Activated CD8-positive, alpha-beta memory T cell treated with anti-CD3 and anti-CD28 coated beads, Interleukin-2, amount 50 U/mL, for 1 hour (primary cell): ENCODE measurements at regions not wholly inside any gene's neighbourhood (a gene's known extent, or its start where the extent isn't known, plus 50 kb on each side); places are given as distances from the start of the nearest gene placed in this dataset.
A peak's percentile ranks its signal among the peaks of the same experiment; 100 is the strongest.

ENCODE experiments used
- DNase-seq: peaks from one replicate; pipeline ENCODE4 v3.0.0-alpha.2; 2020; ENCODE audit errors: extremely low read depth

DNA sequence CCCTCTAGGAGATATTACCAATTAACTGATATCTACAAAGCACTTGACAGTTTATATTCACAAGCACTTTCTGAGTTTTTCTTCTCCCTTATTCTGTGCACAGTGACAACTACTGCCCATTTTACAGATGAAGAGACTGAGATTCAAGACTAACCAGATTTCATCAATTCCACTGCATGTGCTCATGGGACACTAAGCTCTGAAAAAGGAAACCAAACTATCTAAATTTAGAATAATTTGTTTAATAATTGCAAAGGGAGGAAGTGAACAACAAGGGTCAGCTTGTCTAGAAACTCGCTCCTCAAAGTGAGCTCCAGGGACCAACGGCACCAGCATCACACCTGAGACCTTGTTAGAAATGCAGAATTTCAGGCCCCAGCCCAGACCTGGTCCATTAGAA, 50.8 kb upstream of the MYLIP start:
- no peak for DNase-seq

GRCh38 chr6:16069671-16070070, 59.2 kb upstream of the MYLIP start:
- DNase-seq, result no peak

- no peak for DNase-seq
Measured at GRCh38 chr6:16069222-16069621, 59.7 kb upstream of the MYLIP start.

GRCh38 chr6:16067568-16067967, 61.3 kb upstream of the MYLIP start:
- DNase-seq, result no peak

DNA sequence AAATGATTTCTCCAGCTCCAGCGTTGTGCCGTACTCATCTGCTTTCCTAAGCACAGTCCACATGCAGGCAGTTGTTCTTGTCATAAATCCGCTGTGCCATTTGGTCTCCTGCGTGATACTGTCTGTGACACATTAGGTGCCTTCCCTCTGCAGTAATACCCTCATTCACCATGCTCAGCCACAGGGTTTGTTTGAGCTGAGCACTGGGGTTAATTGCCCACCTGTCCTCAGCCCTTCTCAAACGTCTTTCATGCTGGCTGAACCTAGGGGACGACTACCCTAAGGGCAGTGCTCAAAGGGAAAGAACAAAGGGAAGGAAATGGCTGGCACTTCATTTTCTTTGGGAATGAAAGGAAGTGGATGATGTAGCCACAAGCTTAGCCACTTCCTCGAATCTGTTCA, 64.2 kb upstream of the MYLIP start:
- no peak for DNase-seq

- no peak for DNase-seq
Measured at GRCh38 chr6:16063580-16063979, 65.3 kb upstream of the MYLIP start.

GRCh38 chr6:16061818-16062217, 67.1 kb upstream of the MYLIP start:
- no peak for DNase-seq

DNA sequence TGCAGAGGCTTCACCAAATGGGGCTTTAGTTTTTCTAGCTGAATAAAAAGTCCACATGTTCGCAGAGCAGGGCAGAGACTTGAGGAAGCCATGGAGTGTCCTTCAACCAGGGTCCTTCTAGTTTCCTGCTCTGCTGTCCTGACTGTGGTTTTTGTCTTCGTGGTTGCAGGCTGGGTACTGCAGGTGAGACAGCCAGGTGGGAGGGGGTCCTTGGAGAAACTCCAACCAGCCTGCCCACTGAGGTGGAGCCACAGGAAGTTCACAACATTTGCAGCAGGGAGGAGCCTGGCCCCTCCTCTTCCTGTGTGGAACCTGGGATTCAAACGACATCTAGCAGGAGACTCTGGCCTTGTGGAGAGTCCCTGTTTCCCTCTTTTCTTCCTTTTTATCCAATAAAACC, 68.8 kb upstream of the MYLIP start:
- no peak for DNase-seq

DNA sequence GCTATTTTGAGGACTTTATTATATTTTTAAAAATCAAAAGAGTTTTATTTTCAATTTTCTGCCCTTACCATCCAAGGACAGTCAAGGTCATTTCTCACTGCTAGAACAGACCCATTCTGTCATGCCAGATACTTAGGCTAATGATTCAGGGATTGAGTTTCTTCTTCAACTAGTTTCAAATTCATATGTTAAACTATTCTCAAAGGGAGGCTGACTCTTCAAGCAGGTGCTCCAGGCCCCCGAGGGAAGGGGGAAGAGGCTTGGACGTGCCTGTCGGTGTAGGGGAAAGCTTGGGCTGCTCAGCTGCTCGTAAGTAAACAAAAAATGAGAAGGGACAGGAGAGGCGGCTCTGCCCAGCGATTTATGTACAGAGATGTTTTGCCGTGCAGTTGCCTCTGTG, 69.4 kb upstream of the MYLIP start:
- no peak for DNase-seq

GRCh38 chr6:16058929-16059345, 69.9 kb upstream of the MYLIP start:
- no peak for DNase-seq

- peak; percentile 5 for DNase-seq
Measured at GRCh38 chr6:16058201-16058928, 70.5 kb upstream of the MYLIP start.

DNA sequence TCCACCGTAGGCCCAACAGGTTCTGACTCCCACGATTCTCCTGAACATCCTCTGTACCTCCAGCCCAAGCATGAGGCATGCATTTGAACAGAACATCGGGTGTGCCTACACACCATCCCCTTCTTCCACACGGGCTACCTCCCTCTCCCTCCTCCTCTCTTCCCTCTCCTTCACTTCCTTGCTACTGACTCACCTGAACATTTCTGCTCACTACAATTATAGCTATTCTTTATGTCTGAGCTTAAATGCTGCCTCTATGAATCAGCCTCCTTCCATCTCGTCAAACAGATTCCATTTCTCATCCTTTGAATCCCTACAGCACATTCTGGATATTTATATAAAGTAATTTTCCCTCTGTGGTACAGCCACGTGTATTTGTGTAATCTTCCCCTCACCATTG, 71.4 kb upstream of the MYLIP start:
- no peak for DNase-seq

DNA sequence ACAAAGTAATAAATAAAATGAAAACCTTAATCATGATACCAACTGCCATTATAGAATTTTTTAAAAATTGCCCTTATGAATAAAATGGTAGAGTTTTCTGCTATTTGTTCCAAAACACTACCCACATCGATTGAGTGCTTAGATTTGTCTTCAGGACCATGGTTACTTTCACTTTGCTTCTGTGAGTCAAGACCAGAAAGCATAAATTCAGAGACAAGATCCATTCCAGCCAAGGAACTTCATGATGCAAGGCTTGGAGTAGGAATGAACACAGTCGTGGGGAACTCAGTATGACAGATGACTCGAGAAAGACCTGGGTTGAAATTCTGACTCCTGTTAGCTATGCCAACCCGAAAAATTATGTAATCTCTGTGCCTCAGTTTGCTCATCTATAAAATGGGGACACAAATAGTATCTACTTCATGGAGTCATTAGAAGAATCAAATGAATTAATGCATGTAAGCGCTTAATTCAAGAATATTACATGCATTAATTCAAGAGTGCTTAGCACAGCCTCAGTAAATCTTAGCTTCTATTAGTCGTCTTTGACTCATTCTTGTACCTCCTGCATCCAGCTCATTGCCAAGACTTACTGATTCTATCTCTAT, 72.5 kb upstream of the MYLIP start:
- no peak for DNase-seq

GRCh38 chr6:16055852-16056251, 73.0 kb upstream of the MYLIP start:
- DNase-seq, result no peak

DNA sequence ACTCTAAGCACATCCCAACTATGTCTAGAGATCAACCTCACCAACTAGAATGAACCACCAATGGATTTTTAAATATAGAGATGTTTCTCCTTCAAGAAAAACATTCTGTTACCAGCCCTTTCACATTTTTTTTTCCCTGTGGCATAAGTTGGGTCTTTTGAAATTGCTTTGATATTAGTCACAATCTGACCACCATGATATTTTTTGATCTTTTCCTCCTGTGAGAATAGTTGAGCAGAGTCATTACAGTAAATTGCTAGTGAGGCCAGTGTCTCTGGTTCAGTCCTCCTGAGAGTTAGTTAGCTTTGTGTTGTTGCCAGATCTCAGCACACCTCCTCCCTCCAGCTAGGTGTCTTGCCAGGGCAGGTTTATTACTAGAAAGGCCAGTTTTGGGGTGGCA, 79.7 kb upstream of the MYLIP start:
- no peak for DNase-seq

DNA sequence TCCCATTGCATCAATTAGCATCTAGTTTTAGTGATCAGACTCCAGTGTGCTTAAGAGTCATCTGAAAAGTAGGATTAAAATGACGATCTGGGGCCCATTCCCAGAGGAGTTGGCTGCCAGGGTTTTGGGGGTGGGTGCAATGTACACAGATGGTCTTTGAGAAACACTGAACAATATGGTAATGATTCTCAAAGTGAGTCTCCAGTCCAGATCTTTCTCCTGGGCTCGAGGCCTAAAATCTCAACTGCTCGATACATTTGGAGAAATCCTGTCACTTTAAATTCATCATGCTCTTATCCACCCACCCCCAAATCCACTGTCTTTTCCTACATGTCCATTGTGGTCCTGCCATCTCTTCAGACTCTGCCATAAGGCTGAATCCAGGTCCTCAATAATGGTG, 80.7 kb upstream of the MYLIP start:
- no peak for DNase-seq

- DNase-seq, result no peak
Measured at GRCh38 chr6:16047435-16047990, 81.4 kb upstream of the MYLIP start.

DNA sequence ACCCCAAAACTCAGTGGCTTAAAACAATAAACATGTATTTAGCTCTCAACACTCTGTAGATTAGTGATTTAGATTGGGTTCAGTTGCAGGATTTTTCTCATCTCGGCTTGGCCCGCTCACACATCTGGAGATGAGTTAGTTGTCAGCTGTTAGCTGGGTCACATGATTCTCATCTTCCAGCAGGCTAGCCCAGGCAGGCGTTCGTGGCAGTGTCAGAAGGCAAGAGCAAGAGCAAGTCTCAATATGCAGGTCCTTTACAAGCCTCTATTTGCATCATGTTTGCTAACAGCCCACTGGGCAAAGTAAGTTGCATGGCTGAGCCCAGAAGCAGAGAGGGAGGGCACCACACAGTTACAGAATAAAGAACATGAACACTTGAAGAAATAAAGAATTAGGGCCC, 83.6 kb upstream of the MYLIP start:
- DNase-seq, result no peak

DNA sequence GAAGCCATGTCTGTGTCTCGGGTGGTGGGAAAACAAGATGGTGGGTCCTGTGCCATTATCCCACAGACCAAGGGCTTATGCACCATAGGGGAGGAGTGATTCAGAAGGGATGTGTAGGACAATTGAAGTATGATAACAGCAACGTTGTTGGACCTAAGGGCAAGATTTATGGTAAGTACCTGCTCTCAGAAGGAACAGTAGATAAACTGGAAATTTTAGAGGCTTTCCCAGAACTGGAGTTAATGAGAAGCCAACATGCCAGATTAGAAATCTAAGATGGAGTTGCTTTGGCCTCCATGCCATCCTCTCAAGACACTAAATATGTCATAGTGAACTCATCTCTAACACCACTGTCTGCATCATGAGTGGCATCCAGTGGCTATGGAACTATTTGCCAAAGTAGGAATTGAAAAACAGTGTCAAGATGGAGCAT, 84.7 kb upstream of the MYLIP start:
- no peak for DNase-seq

DNA sequence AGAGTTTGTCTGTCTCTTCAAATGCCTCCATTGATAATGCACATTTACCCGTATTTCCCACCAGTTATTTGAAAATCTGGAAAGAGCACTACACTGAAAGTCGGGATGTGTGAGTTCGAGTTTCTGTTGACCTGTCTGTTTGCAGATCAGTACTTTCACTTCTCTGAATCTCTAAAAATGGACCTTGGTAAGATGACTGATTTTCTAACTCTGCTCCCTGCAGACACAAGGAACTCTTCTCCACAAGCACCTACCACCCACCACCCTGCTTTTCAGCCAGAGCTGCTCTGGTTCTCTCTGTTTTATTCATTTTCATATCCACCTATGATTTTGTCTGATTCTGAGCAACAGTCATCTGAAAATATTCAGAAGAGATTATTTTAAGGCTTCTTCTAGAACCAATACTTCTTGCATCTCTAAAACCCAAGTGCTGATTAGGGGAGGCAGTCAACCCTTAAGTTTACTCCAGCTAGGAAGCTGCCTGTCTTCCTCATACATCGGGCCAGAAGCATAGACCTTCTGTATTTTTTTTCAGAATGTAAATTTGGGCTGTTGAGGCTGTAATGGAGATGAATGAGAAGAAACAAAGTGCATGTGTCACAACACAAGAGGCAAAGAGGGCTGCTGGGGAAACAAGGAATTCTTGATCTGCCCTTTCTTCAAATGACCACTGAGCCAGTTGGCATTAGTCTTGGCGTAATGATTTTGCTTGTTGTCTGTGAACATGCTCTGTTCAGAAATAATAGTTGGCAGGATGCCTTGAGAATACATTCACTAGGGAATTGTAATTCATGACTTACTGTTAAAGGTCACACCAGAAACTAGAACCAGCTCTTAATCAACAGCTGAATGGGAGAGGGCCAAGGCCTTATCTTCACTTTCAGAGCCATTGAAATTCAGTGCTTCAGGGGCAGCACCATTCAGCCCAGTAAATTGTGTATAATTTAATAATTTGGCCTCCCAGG, 85.4 kb upstream of the MYLIP start:
- DNase-seq, result no peak

GRCh38 chr6:16042751-16043150, 86.1 kb upstream of the MYLIP start:
- DNase-seq, result no peak

- no peak for DNase-seq
Measured at GRCh38 chr6:16041327-16041726, 87.6 kb upstream of the MYLIP start.
